IPS DF 6.9 (cell line): ENCODE measurements at regions not wholly inside any gene's neighbourhood (a gene's known extent, or its start where the extent isn't known, plus 50 kb on each side); places are given as distances from the start of the nearest gene placed in this dataset.
"Not testable (repeated sequence)": the region's sequence is repeated elsewhere in the genome, so short reads cannot be mapped to it uniquely, and the experiment has no call there.

Experiments
- DNase-seq: peaks from one replicate; pipeline ENCODE4 v3.0.0-alpha.2; 2013; ENCODE audit warnings: low read depth, low spot score
- H3K27ac ChIP-seq: one replicate; pipeline ENCODE4 v1.5.1; 2013; ENCODE audit warnings: low read length, control low read depth
- H3K27me3 ChIP-seq: 2 replicates; pipeline ENCODE4 v1.6.1; 2013; ENCODE audit warnings: mild to moderate bottlenecking, low read length; ENCODE audit not compliant: control insufficient read depth, insufficient read depth
- H3K36me3 ChIP-seq: 2 replicates; pipeline ENCODE4 v1.6.1; 2013; ENCODE audit warnings: low read length; ENCODE audit not compliant: control insufficient read depth, insufficient read depth
- H3K4me1 ChIP-seq: 2 replicates; pipeline ENCODE4 v1.6.1; 2013; ENCODE audit warnings: low read length; ENCODE audit not compliant: control insufficient read depth, insufficient read depth
- H3K4me3 ChIP-seq: 2 replicates; pipeline ENCODE4 v1.5.1; 2013; ENCODE audit warnings: mild to moderate bottlenecking, low read length
- H3K9me3 ChIP-seq: 2 replicates; pipeline ENCODE4 v1.6.1; 2013; ENCODE audit warnings: low read length, inconsistent platforms; ENCODE audit not compliant: control insufficient read depth, insufficient read depth
- WGBS: extraction: QIAGEN DNeasy Blood & Tissue Kit; methylation state at CpG from one replicate; pipeline ENCODE4 v1.1.7; 2013; ENCODE audit warnings: mixed read lengths, missing lambda C conversion rate; ENCODE audit not compliant: insufficient read length, insufficient coverage; 5-methylcytosine and 5-hydroxymethylcytosine counted together

DNA sequence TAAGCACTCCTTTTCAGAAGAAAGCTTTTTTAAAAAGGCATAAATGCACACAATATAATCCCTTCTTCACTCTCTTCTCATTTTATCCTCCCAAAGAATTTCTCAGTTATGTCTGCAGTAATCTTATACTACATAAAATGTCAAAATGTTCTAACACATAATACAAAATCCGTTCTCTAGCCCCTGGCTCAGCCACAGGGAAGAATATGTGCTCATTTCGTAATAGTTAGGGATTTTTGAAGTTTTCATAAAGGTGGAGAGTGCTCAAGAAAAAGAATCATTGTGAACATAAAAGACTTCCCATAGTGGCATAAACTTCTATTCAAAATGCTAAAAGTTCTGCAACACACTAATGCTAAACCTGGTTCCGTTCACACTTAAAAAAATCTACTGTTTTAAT lies 1410.7 kb upstream of the C9orf72 start:
- Histone ChIP-seq H3K27ac (no peak overlapping the region), H3K4me3 (no peak overlapping the region), H3K36me3 (no peaks in the 10 kb centered on the region), H3K27me3 (no peaks in the 10 kb centered on the region), H3K4me1 (no peaks in the 10 kb centered on the region), H3K9me3 (no peaks in the 10 kb centered on the region)
- WGBS, result 100% methylated on average over 1 of the region's 3 CpGs
- DNase-seq, result no peak

DNA sequence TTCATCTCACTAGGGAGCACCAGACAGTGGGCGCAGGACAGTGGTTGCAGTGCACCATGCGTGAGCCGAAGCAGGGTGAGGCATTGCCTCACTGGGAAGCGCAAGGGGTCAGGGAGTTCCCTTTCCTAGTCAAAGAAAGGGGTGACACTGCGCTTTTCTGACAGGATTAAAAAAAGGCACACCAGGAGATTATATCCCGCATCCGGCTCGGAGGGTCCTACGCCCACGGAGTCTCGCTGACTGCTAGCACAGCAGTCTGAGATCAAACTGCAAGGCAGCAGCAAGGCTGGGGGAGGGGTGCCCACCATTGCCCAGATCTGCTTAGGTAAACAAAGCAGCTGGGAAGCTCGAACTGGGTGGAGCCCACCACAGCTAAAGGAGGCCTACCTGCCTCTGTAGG lies 1416.7 kb upstream of the C9orf72 start:
- H3K4me1 ChIP-seq, H3K4me3 ChIP-seq, H3K27me3 ChIP-seq, H3K27ac ChIP-seq, DNase-seq, H3K9me3 ChIP-seq, H3K36me3 ChIP-seq: not testable (repeated sequence)
- no CpG with 5 or more reads among the region's 12 CpGs for WGBS

DNA sequence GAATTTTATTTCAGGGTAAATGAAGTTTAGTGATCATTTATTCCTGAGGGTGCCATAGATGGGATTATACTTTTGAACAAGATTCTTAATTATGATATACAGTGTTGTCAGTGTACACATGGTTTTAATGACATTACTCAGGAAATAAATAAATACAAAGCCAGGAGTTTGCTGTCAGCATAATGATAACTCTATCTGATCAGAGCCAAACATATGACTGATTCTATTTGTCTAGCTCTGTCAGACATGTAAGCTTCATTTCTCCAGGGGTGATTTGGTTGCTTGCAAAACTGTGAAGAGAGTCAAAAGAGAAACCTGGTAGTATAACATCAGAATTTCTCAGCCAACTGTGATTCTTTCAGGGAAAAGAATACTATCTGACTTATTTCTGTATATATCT lies 1425.8 kb upstream of the C9orf72 start:
- no peak for DNase-seq
- Histone ChIP-seq H3K27me3 (no peaks in the 10 kb centered on the region), H3K36me3 (no peaks in the 10 kb centered on the region), H3K27ac (no peak overlapping the region), H3K4me3 (no peak overlapping the region), H3K4me1 (no peaks in the 10 kb centered on the region), H3K9me3 (no peaks in the 10 kb centered on the region)

DNA sequence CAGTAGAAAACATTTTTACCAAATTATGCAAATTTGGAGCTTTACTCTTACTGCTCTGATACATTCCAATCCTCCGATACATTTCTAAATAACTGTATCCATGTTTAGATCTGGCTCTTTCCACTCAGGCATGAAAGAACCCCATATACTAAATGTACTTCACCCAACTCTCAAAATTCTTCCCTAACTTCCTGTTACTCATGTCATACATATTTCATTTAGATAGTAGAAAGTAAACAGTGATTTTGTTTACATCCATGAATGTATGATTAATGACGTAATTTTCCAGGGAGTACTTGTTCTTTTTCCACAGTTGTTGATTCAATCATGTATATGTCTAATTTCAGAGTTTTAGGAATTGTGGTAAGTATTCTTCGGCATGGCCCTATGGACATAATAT lies 1426.5 kb upstream of the C9orf72 start:
- Histone ChIP-seq H3K4me3 (no peak overlapping the region), H3K27ac (no peak overlapping the region), H3K4me1 (no peaks in the 10 kb centered on the region), H3K27me3 (no peaks in the 10 kb centered on the region), H3K36me3 (no peaks in the 10 kb centered on the region), H3K9me3 (no peaks in the 10 kb centered on the region)
- DNase-seq, result no peak
- WGBS, result no CpG with 5 or more reads among the region's 3 CpGs

DNA sequence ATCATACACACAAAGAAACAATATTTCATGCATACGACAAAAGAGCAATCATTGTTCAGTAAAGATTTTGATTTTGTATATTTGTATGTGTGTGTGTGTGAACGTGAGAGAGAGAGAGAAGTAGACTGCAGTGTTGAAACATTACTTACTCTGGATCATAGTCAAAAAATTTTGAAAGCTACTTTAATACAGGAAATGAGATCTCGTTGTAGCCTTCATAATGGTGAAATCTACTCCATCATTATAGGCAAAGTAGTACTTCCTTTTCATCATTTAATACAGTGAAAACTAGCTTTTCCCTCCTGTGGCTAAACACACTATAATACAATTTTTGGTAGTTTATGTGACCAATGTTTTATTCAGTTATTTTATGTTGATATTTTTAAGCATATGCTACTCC lies 1427.7 kb upstream of the C9orf72 start:
- 100% methylated on average over 1 of the region's 3 CpGs for WGBS
- H3K27me3 ChIP-seq, result no peaks in the 10 kb centered on the region
- no peak for DNase-seq
- no peak overlapping the region for H3K27ac ChIP-seq
- H3K4me3 ChIP-seq, result no peak overlapping the region
- H3K4me1 ChIP-seq, result no peaks in the 10 kb centered on the region
- H3K36me3 ChIP-seq, result no peaks in the 10 kb centered on the region
- no peaks in the 10 kb centered on the region for H3K9me3 ChIP-seq

DNA sequence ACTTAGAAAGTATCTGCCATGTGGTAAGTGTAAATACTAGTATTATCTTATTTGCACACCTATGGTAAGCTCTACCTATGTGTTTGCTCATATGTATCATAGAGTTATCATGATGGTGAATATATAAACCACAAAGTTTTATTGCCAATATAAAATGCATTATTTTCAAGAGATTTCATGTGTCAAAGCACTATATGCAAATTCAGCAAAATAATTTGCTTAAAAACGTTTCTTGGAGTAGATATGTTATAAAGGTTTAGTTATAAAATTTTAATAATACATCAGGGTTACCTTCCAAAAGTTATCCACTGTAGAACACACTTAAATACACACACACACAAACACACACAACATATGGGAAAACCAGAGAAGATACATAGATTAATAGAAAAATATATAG lies 1431.7 kb upstream of the C9orf72 start:
- WGBS, result no CpG with 5 or more reads among the region's 1 CpG
- Histone ChIP-seq H3K9me3 (no peaks in the 10 kb centered on the region), H3K4me3 (no peak overlapping the region), H3K36me3 (no peaks in the 10 kb centered on the region), H3K27me3 (no peaks in the 10 kb centered on the region), H3K4me1 (no peaks in the 10 kb centered on the region), H3K27ac (no peak overlapping the region)
- no peak for DNase-seq

DNA sequence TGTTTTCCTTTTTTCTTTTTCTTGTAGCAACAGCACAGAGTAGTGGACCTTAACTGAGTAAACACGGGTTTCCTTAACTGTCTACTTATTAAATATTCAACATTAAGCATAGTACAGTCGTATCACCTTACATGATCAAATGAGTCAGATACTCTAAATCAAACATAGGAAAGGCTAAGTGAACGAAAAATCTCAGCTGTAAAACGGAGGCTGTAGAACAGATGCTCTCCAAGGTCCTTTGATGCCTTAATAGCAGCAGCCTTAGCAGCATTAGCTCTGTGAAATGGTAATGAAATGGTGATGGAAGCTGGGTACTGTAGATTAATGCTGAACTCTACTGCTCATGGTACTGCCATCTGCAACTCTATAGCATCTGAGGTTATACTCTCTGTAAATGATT lies 1433.3 kb upstream of the C9orf72 start:
- Histone ChIP-seq H3K27ac (no peak overlapping the region), H3K36me3 (no peaks in the 10 kb centered on the region), H3K4me3 (no peak overlapping the region), H3K4me1 (no peaks in the 10 kb centered on the region), H3K27me3 (no peaks in the 10 kb centered on the region), H3K9me3 (no peaks in the 10 kb centered on the region)
- no CpG with 5 or more reads among the region's 4 CpGs for WGBS
- no peak for DNase-seq

DNA sequence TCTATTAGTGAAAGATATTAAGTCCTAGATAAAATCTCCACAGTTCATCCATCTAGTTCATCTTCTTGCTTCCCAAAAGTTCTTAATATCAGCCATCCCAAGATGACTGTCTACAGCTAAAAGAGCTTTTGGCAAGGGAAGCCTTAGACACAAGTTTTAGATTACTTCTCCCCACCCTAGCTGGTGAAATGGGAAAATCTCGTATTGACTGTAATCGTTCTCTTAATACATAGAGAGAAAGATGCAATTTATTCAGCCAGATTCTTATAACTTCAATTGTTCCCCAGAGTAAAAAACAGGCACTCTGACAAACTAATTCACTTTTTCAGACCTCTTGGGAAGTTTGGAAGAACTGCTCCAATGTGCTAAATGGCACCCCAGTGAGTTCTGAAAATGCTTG lies 1439.6 kb upstream of the C9orf72 start:
- no CpG with 5 or more reads among the region's 2 CpGs for WGBS
- Histone ChIP-seq H3K4me3 (no peak overlapping the region), H3K4me1 (no peaks in the 10 kb centered on the region), H3K36me3 (no peaks in the 10 kb centered on the region), H3K9me3 (no peaks in the 10 kb centered on the region), H3K27me3 (no peaks in the 10 kb centered on the region), H3K27ac (no peak overlapping the region)
- no peak for DNase-seq

DNA sequence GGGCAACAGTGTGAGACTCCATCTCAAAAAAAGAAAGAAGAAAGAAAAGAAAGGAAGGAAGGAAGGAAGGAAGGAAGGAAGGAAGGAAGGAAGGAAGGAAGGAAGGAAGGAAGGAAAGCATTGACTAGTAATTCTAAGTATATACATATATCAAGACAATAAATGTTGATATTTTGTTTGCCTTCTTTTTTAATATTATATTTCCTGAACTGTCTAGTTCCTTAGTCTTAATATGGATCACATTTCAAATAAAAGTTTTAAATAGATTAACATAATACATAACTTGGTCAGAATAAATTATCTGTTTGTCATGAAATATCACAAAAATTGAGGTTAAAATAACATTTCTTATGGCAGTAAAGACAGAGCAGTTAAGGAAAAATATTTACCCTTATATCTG lies 1448.4 kb upstream of the C9orf72 start:
- Histone ChIP-seq H3K27me3 (no peaks in the 10 kb centered on the region), H3K27ac (no peak overlapping the region), H3K36me3 (no peaks in the 10 kb centered on the region), H3K4me1 (no peaks in the 10 kb centered on the region), H3K9me3 (no peaks in the 10 kb centered on the region), H3K4me3 (no peak overlapping the region)
- no peak for DNase-seq

DNA sequence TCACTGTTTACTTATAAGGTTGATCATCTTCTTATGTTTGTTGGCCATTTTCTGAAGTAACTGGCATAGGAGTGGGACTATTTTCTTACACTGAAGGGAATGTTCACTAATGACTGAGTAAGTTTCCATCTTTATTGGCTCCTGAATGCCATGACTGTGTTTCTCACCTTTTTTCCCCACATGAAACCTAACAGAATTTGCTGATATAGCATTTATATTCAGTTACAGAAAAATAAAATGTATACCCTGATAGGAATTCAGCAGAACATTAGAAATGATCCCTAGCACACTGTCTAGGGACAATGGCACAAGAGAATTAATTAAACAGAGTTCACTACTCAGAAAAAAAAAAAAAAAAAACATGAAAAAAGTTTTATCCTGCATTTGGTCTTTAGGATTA lies 1465.1 kb upstream of the C9orf72 start:
- H3K27ac ChIP-seq, result no peak overlapping the region
- H3K4me3 ChIP-seq, result no peak overlapping the region
- no peaks in the 10 kb centered on the region for H3K4me1 ChIP-seq
- DNase-seq, result no peak
- H3K27me3 ChIP-seq, result no peaks in the 10 kb centered on the region
- H3K9me3 ChIP-seq, result no peaks in the 10 kb centered on the region
- H3K36me3 ChIP-seq, result no peaks in the 10 kb centered on the region

DNA sequence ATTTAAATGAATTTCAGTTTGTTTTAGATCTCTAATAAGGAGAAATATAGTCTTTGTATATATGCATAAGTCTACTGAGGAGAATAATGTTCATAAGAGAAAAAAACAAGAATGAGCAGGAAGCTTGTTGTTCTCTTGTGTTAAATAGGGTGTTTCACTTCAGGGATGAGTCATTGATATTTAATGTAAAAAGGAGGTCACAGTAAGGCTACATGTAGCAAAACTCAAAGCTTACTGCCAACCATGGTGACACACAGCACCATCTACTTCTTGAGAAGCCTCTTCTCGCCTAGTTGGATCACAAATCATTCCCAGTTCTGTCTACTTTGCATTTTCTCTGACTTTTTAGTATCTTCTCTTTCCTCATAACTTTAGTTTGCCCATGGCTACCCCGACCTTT lies 1466.0 kb upstream of the C9orf72 start:
- H3K27me3 ChIP-seq, result no peaks in the 10 kb centered on the region
- DNase-seq, result no peak

DNA sequence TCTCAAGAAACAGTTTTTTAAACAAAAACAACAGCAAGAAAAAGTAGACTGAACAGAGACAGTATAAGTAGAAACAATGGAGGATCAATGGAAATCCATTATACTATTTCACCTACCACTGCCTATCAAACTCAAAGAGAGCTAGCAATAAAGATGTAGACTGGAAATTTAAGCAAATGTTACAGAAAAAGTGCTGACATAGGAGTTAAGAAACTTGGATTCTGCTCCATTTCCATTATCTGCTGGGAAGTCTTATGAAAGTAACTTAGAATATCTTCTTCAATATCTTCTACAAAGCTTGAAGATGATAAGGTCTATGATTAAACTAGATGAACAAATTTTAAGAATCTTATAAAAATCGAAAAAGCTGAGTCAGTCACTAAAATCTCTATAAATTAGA lies 1469.8 kb upstream of the C9orf72 start:
- H3K36me3 ChIP-seq, result no peaks in the 10 kb centered on the region
- DNase-seq, result no peak
- H3K27ac ChIP-seq, result no peak overlapping the region
- no peaks in the 10 kb centered on the region for H3K4me1 ChIP-seq
- no peak overlapping the region for H3K4me3 ChIP-seq
- H3K27me3 ChIP-seq, result no peaks in the 10 kb centered on the region
- no CpG with 5 or more reads among the region's 1 CpG for WGBS
- H3K9me3 ChIP-seq, result no peaks in the 10 kb centered on the region

More for the DNA sequence above, 1466.0 kb upstream of the C9orf72 start:
- WGBS, result no CpG with 5 or more reads among the region's 2 CpGs
- Histone ChIP-seq H3K9me3 (no peaks in the 10 kb centered on the region), H3K27ac (no peak overlapping the region), H3K4me1 (no peaks in the 10 kb centered on the region), H3K4me3 (no peak overlapping the region), H3K36me3 (no peaks in the 10 kb centered on the region)
